CD4-positive, CD25-positive, alpha-beta regulatory T cell (primary cell): ENCODE measurements at regions not wholly inside any gene's neighbourhood (a gene's known extent, or its start where the extent isn't known, plus 50 kb on each side); places are given as distances from the start of the nearest gene placed in this dataset.

Source experiments
- ATAC-seq, 2 donors: fragments of 150-1000 bp; cut with Tn5 transposase; one replicate each; pipeline ENCODE4 v1.10.0; 2021; ENCODE audit warnings: low read depth in 2 of 2, moderate number of reproducible peaks in 2 of 2, moderate library complexity in 1 of 2
- DNase-seq, 3 donors: peaks; one replicate each; pipeline versions ENCODE4 v3.0.0 to v3.0.0-alpha.2; 2012 to 2022; ENCODE audit warnings: mixed read lengths in 1 of 3
- H3K27ac ChIP-seq: one replicate; pipeline ENCODE4 v1.7.0; 2013; ENCODE audit warnings: mild to moderate bottlenecking, low read length; ENCODE audit not compliant: insufficient read depth, poor library complexity, severe bottlenecking
- H3K27me3 ChIP-seq: one replicate; pipeline ENCODE4 v1.7.0; 2013; ENCODE audit warnings: low read length; ENCODE audit not compliant: control insufficient read depth, insufficient read depth
- H3K36me3 ChIP-seq: one replicate; pipeline ENCODE4 v1.7.0; 2013; ENCODE audit warnings: mild to moderate bottlenecking, low read length, moderate library complexity; ENCODE audit not compliant: control insufficient read depth, insufficient read depth
- H3K4me1 ChIP-seq: 2 replicates; pipeline ENCODE4 v1.7.0; 2013; ENCODE audit warnings: mild to moderate bottlenecking, low read length; ENCODE audit not compliant: insufficient read depth, control insufficient read depth, poor library complexity, severe bottlenecking
- H3K4me3 ChIP-seq: one replicate; pipeline ENCODE4 v1.7.0; 2013; ENCODE audit warnings: low read depth, mild to moderate bottlenecking, low read length, moderate library complexity
- H3K9me3 ChIP-seq, 2 experiments: 1 replicate in 1 of 2; 2 replicates in 1 of 2; pipeline ENCODE4 v1.7.0; 2013; ENCODE audit warnings: low read length in 2 of 2, mild to moderate bottlenecking in 1 of 2, moderate library complexity in 1 of 2; ENCODE audit not compliant: control insufficient read depth in 2 of 2
- H3K27ac Mint-ChIP-seq, 3 donors: one replicate each; pipeline ENCODE4 v1.8.0; 2020 to 2022; ENCODE audit warnings: mild to moderate bottlenecking in 3 of 3, mixed read lengths in 3 of 3, moderate library complexity in 2 of 3
- H3K27me3 Mint-ChIP-seq: one replicate; pipeline ENCODE4 v1.8.0; 2022; ENCODE audit warnings: mild to moderate bottlenecking, mixed read lengths
- H3K36me3 Mint-ChIP-seq: one replicate; pipeline ENCODE4 v1.8.0; 2020; ENCODE audit warnings: mixed read lengths
- H3K4me1 Mint-ChIP-seq, 4 donors: one replicate each; pipeline ENCODE4 v1.8.0; 2020 to 2022; ENCODE audit warnings: mixed read lengths in 4 of 4, mild to moderate bottlenecking in 1 of 4
- H3K4me3 Mint-ChIP-seq, 4 donors: one replicate each; pipeline ENCODE4 v1.8.0; 2020 to 2022; ENCODE audit warnings: mild to moderate bottlenecking in 4 of 4, mixed read lengths in 4 of 4, moderate library complexity in 3 of 4
- H3K9me3 Mint-ChIP-seq, 7 donors: one replicate each; pipeline ENCODE4 v1.8.0; 2020 to 2022; ENCODE audit warnings: mixed read lengths in 7 of 7, mild to moderate bottlenecking in 3 of 7, moderate library complexity in 2 of 7

DNA sequence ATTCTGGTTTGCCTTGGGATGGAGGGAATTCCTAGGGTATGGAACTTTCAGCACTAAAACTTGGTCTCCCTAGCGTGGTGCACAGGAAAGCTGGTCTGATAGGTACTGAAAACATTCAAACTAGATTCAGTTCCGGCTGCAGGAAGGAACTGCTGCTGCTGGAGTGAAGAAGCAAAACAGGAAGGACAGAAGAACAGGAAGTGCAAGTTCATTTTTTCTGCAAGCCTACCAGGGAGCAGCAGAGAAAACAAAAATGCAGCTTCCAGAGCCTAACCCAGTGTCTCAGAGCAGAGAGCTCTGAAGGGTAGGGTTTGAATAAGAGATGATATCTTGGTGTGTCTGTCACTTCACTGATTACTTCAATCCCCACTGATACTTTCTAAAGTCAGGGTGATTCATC, 165.2 kb downstream of the VRK1 start:
- Histone ChIP-seq H3K9me3 (peaks cover 4 to 22% of the 10 kb centered on the region in 2 experiments), H3K36me3 (no peaks in the 10 kb centered on the region), H3K27me3 (no peaks in the 10 kb centered on the region), H3K4me3 (peak overlapping the region; percentile 72), H3K4me1 (peaks cover 72% of the 10 kb centered on the region), H3K27ac (peak overlapping the region; percentile 74)
- DNase-seq (peak in 2 of 3 donors; percentile 66 to 86), ATAC-seq (peak; percentile 82 to 91)
- Mint-ChIP-seq H3K4me1 (peaks cover 32 to 82% (median 38%) of the 10 kb centered on the region in 4 donors), H3K27ac (peak overlapping the region; percentile 96 to 99 (median 99)), H3K9me3 (peaks cover 3 to 29% (median 9%) of the 10 kb centered on the region in 7 donors), H3K4me3 (peak overlapping the region; percentile 56 to 86 (median 76)), H3K27me3 (no peaks in the 10 kb centered on the region), H3K36me3 (peaks cover 14% of the 10 kb centered on the region)

DNA sequence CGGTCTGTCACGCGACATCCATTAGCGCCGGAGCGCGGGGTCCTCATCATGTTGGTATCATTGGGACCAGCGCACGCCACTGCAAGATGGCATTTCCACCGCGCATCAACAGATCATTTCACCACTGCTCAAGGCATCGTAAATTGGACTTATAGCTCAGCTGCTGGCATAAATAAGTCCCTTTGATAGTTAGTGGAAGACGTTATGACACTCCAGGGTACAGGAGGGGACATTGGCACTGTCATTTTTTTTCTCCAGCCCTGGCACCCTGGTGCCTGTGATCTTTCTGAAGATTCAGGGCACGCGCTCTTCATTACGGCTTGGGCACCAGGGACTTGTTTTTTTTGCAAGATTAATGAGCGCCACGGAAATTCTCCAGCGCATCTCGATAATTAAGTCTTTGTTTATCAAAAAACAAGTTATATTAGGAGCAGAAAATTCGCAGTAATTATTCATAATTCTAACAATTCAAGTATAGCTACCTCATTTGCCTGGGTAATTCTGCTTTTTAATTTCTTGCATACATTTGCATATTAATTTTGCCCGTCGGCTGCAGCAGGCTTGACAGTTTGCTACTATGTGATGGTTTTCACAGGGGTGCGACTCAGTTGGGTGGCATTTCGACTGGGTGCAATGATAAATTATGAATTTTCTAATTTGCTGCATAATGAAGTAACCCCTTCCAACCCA, 167.7 kb downstream of the VRK1 start:
- H3K4me3 ChIP-seq, result no peak overlapping the region
- H3K36me3 ChIP-seq, result no peaks in the 10 kb centered on the region
- H3K27me3 ChIP-seq, result no peaks in the 10 kb centered on the region
- Mint-ChIP-seq H3K4me1 (peaks cover 32 to 74% (median 38%) of the 10 kb centered on the region in 4 donors), H3K27me3 (no peaks in the 10 kb centered on the region), H3K4me3 (no peak overlapping the region), H3K36me3 (peaks cover 17% of the 10 kb centered on the region), H3K27ac (peak overlapping the region; percentile 96 to 99 (median 99)), H3K9me3 (peaks cover 3 to 29% (median 9%) of the 10 kb centered on the region in 7 donors)
- peak overlapping the region; percentile 74 for H3K27ac ChIP-seq
- DNase-seq, result no peak
- H3K9me3 ChIP-seq, result peaks cover 4 to 22% of the 10 kb centered on the region in 2 experiments
- no peak for ATAC-seq
- H3K4me1 ChIP-seq, result peaks cover 60% of the 10 kb centered on the region

DNA sequence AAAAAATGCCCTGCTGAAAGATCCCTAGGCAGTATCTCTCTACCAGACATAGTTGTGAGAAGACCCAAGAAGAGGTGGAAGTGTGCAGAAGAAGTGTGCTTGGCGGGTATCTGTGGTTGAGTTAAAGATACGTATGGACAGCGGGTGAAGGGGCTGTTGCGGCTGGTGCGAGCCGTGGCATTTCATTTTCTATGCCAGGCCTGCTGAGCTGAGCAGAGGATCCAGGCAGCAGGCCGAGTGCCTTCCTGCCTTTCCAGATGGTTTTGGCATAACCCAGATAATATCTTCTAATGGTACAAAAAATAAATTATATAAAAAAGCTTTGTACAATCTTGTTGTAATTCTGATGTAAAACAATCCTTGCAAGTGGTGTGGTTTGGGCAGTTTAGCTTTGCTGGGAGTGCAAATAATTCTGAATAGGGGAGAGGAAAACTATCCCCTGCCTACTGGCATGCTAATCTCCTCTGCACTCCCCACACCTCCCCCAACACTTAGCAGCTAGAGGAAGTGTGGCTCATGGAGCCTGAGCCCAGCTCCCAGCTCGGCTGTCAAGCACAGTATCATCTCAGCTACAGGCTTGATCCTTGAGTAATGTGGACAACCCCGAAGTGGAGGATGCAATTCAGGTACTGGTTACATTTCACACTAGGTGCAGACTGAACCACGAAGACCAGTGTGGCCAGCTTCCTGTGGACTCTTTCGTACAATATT, 168.9 kb downstream of the VRK1 start:
- H3K27ac Mint-ChIP-seq, result peak overlapping the region; percentile 38 to 87 (median 41)
- H3K9me3 ChIP-seq, result peaks cover 3 to 14% of the 10 kb centered on the region in 2 experiments
- H3K36me3 Mint-ChIP-seq, result peaks cover 13% of the 10 kb centered on the region
- H3K4me3 Mint-ChIP-seq, result no peak overlapping the region
- H3K9me3 Mint-ChIP-seq, result peaks cover 2 to 19% (median 8%) of the 10 kb centered on the region in 7 donors
- H3K4me1 Mint-ChIP-seq, result peaks cover 26 to 64% (median 32%) of the 10 kb centered on the region in 4 donors
- no peak for ATAC-seq
- no peaks in the 10 kb centered on the region for H3K27me3 ChIP-seq
- no peak for DNase-seq
- H3K27me3 Mint-ChIP-seq, result no peaks in the 10 kb centered on the region
- H3K36me3 ChIP-seq, result no peaks in the 10 kb centered on the region
- peak overlapping the region; percentile 74 for H3K27ac ChIP-seq
- no peak overlapping the region for H3K4me3 ChIP-seq
- peaks cover 49% of the 10 kb centered on the region for H3K4me1 ChIP-seq

DNA sequence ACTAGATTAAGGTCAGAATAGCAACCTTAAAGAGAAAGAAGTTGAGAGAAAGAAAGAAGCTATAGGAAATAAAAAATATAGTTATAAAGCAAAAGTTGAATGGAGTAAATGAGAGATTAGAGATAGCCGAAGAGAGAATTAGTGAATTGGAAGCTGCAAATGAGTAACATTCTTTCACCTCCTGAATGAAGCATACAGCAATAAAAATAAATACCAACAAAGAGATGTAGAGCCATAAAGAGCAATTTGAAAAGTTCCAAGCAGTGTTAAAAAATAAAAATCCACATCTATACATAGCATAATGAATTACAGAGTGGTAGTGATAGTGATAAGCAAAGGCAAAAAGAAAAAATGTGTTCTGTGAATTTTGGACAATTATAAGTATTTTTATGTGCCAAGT, 177.9 kb downstream of the VRK1 start:
- Mint-ChIP-seq H3K4me3 (no peak overlapping the region), H3K27me3 (peaks cover 10% of the 10 kb centered on the region), H3K27ac (no peak overlapping the region), H3K9me3 (peaks cover 0 to 23% (median 7%) of the 10 kb centered on the region in 7 donors), H3K4me1 (peaks cover 0 to 9% (median 2%) of the 10 kb centered on the region in 4 donors), H3K36me3 (no peaks in the 10 kb centered on the region)
- Histone ChIP-seq H3K36me3 (no peaks in the 10 kb centered on the region), H3K27ac (no peak overlapping the region), H3K9me3 (peaks cover 17 to 19% of the 10 kb centered on the region in 2 experiments), H3K27me3 (peaks cover 19% of the 10 kb centered on the region), H3K4me1 (no peaks in the 10 kb centered on the region), H3K4me3 (no peak overlapping the region)
- no peak for DNase-seq
- no peak for ATAC-seq

DNA sequence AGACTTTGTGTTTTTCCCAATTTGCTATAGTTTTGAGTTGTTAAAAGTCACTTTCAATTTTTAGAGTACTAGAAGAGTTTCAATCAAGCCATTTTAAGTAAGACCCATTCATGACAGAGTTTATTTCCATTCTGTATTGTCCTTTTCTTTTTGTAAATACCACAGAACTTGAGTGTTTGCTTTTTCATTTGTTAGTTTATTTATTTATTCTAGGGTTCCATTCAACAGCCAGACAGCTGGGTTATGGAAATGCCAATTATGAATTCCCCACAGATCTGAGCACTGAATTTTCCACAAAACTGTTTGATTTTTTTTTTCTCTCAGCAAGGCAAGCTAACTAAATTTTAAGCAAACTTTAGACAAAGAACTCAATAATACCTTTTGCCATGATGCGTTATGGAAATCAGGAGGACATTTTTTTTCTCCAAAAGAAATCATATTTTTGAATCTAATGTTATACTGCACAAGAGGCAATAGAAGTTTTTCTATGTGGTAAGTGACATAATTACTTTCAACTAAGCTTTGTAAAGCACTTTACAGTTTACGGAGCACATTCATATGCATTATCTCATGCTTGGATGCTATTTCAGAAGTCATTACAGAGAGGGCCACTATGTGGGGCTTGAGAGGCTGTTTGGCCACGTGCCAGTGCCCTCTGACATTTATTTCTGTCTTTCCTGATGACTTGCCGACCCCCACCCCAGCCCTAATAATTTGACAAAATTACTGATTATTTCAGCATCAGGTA, 181.5 kb downstream of the VRK1 start:
- Histone ChIP-seq H3K36me3 (no peaks in the 10 kb centered on the region), H3K27me3 (peaks cover 17% of the 10 kb centered on the region), H3K9me3 (peaks cover 17 to 18% of the 10 kb centered on the region in 2 experiments), H3K4me1 (no peaks in the 10 kb centered on the region), H3K4me3 (no peak overlapping the region), H3K27ac (no peak overlapping the region)
- no peaks in the 10 kb centered on the region for H3K36me3 Mint-ChIP-seq
- peaks cover 0 to 9% (median 2%) of the 10 kb centered on the region in 4 donors for H3K4me1 Mint-ChIP-seq
- DNase-seq (no peak), ATAC-seq (no peak)
- H3K27ac Mint-ChIP-seq, result no peak overlapping the region
- H3K9me3 Mint-ChIP-seq, result peaks cover 0 to 18% (median 8%) of the 10 kb centered on the region in 7 donors
- peaks cover 10% of the 10 kb centered on the region for H3K27me3 Mint-ChIP-seq
- no peak overlapping the region for H3K4me3 Mint-ChIP-seq

DNA sequence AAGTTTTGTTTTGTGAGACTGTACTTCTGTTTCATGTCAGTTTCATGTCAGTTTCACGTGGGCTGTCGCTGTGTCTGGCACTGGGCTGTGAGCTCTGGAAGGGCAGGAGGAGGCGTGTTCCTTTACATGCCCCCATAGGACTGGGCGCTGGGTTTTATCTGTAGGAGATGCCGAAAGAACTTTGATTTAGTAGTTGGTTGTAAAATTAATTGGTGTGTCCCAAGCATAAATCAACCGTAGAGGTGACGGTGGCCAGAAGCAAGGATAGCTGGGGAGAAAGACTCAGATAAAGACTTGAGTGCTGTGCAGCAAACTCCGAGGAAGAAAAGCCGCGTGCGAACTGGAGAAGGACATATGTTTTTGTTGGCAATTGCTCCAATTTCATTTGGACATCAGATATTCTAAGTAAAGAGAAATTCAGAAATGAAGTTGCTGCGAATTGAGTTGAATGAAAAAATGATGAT, 182.5 kb downstream of the VRK1 start:
- H3K9me3 ChIP-seq, result peaks cover 9 to 10% of the 10 kb centered on the region in 2 experiments

DNA sequence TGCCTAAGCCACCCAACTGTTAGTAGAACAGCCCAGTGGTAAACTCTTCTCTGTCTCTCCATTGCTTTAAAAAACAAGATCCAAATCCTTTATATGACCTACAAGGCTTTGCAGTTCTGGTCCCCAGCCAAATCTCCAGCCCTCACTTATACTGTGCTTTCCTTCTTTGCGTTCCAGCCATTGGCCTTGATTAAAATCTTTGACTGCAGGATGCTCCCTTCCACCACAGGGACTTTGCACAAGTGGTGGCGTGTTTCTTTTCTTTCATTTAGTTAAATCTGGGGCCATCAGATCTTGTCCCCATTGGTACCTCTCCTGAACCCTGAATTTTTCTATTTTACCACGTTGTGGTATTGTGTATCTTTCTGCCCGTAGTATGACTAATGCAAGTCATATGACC, 183.7 kb downstream of the VRK1 start:
- H3K27me3 ChIP-seq, result peaks cover 17% of the 10 kb centered on the region
- Mint-ChIP-seq H3K4me3 (no peak overlapping the region), H3K9me3 (peaks cover 0 to 4% (median 2%) of the 10 kb centered on the region in 7 donors), H3K36me3 (peaks cover 3% of the 10 kb centered on the region), H3K4me1 (peaks cover 1 to 9% (median 7%) of the 10 kb centered on the region in 4 donors), H3K27me3 (peaks cover 10% of the 10 kb centered on the region), H3K27ac (peak overlapping the region in 1 of 3 donors; percentile 32)
- no peaks in the 10 kb centered on the region for H3K4me1 ChIP-seq
- DNase-seq (no peak), ATAC-seq (no peak)
- no peak overlapping the region for H3K4me3 ChIP-seq
- no peaks in the 10 kb centered on the region for H3K9me3 ChIP-seq
- no peak overlapping the region for H3K27ac ChIP-seq
- H3K36me3 ChIP-seq, result no peaks in the 10 kb centered on the region

More for the DNA sequence above, 182.5 kb downstream of the VRK1 start:
- Mint-ChIP-seq H3K4me1 (peaks cover 0 to 9% (median 2%) of the 10 kb centered on the region in 4 donors), H3K36me3 (peaks cover 3% of the 10 kb centered on the region), H3K27me3 (peaks cover 10% of the 10 kb centered on the region), H3K9me3 (peaks cover 0 to 11% (median 5%) of the 10 kb centered on the region in 7 donors), H3K27ac (no peak overlapping the region), H3K4me3 (no peak overlapping the region)
- Histone ChIP-seq H3K36me3 (no peaks in the 10 kb centered on the region), H3K27me3 (peaks cover 17% of the 10 kb centered on the region), H3K4me3 (no peak overlapping the region), H3K4me1 (no peaks in the 10 kb centered on the region), H3K27ac (no peak overlapping the region)
- ATAC-seq (no peak), DNase-seq (no peak)
